ENCODE measurements at regions not wholly inside any gene's neighbourhood (a gene's known extent, or its start where the extent isn't known, plus 50 kb on each side); places are given as distances from the start of the nearest gene placed in this dataset.
"Not testable (repeated sequence)": the region's sequence is repeated elsewhere in the genome, so short reads cannot be mapped to it uniquely, and the experiment has no call there.

DNA sequence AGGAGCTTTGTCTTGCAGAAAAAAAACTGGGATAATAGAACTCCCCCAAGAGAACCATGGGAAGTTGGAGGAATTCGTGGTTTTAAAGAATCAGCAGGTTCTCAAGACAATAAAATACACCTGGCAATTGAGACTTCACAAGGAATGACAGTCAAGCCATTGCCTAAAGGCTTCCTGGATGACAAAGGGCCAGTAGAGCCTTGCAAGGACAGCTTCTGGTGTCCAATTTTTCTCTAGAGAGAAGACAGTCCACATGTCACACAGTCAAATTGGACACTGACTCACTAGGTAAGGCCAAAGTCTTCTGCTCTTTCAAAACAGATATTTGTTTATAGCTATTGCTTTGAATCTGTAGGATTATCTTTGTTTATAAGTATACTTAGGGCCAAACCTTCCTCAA is 80.3 kb upstream of the BMP5 start:
- DNase-seq (ENCODE audit: low spot score) = no peak

DNA sequence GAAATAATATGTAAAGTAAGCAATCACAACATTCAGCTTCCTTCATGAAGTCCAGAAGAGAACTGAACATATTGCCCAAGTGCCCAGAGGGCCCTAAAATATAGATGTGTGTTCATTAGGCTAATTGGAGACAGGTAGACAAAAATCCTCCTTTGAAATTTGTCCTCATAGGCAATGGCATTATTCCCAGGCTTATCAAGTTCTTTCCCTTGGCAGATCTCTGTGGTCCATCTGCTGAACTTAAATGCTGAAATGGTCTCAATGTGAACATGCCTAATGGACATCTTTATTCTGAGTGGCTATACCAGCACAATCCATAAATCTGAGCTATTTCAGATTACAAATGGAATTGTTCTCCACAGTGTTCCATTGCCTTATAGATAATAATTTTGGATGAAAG is 79.0 kb upstream of the BMP5 start:
- DNase-seq (ENCODE audit: low spot score) = no peak

DNA sequence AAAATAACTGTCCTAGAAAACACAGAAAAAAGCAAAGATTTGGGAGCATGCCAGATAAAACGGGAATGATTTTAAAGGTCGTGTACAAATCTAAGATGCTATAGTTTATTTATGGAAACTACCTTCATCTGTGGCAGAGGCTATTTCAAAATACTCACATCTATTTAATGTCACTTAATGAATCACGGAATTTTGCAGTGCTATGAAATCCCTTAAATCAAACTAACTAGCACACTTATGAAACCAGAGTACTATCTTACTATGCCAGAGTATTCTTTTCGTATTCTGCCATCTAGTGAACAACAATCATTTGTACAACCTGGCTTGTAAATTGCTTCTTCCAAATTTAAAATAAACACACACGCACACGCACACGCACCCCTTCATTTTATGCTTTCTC is 77.9 kb upstream of the BMP5 start:
- DNase-seq (ENCODE audit: low spot score) = peak; percentile 4

DNA sequence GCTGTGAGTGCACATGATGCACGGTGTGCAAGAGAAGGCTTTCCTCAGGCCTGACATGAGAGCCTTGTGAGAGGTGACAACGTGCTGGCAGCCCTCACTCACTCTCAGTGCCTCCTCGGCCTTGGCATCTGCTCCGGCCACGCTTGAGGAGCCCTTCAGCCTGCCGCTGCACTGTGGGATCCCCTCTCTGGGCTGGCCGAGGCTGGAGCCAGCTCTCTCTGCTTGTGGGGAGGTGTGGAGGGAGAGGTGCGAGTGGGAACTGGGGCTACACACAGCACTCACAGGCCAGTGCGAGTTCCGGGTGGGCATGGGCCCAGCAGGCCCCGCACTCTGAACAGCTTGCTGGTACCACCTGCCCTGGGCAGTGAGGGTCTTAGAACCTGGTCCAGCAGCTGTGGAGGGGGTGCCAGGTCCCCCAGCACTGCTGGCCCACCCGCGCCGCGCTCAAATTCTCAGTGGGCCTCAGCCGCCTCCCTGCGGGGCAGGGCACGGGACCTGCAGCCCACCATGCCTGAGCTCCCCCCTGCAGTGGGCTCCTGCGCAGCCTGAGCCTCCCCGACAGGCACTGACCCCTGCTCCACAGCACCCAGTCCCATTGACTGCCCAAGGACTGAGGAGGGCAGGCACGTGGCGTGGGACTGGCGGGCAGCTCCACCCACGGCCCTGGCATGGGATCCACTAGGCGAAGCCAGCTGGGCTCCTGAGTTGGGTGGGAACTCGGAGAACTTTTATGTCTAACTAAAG is 74.9 kb upstream of the BMP5 start:
- no peak for DNase-seq (ENCODE audit: low spot score)

DNA sequence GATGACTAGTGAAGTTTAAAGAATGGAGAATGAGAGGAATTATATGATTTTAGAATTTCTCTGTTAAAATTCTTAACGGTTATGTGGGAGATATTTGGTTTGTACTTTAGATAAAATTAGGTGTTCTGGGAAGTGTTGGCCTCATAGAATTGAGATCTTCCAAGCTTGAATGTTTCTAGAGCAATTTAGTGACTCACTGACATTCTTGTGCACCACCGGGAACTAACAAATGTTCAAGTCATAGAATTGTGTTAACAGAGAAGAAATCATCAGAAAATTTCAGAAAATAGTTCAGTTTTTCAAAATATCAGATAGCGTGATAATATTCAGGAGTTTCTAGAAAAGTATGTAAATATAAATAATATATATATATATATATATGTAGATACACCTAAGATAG is 67.9 kb upstream of the BMP5 start:
- DNase-seq (ENCODE audit: low spot score) = no peak

DNA sequence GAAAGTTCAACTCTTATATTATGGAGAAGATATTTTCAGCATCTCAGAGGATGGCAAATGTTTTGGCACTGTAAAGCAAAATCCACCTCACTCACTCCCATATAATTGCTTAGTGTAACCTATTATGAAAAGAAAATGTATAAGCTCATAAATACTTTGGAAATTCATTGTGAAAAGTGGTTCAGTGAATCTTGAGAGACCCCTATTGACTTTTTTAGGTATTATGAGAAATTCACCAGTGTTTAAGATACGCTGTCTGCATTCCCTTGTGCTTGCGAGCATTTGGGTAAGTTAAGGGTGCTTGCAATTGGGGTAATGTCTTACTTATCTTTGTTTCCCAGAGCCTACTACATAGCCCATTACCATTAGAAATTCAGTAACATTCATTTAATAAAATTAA is 66.3 kb upstream of the BMP5 start:
- DNase-seq (ENCODE audit: low spot score) = no peak

DNA sequence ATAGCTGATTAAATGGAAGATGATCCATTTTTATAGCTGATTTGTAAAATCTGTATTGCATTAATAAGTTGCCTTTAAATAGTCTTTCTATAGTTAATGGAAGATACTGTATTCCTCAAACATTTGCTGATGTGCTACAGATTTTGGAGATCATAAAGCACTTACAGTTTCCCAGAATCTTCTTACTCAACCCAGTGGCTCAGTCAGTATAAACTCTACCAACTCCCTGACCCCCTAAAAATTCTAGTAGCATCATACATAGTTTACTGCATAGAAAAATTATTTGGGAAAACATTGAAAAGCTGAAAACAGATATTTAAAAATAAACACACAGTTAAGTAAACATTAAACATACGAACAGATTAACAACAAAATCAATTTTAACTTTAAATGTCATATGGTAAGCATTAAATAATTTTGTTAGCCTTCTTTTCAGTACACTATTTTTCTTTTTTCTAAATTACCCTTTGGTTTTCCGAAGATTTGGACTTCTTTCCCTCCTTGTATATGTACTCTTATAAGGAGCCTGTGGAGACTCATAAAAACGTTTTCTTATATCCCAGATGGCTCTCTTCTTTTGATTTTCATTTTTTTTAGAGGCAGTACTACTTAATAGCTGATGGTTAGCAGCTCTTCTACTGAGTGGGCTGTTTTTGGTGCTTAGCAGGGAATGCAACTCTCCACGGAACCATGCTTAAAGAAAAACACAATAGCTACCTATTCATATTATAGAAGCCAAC is 62.7 kb upstream of the BMP5 start:
- DNase-seq (ENCODE audit: low spot score) = no peak

DNA sequence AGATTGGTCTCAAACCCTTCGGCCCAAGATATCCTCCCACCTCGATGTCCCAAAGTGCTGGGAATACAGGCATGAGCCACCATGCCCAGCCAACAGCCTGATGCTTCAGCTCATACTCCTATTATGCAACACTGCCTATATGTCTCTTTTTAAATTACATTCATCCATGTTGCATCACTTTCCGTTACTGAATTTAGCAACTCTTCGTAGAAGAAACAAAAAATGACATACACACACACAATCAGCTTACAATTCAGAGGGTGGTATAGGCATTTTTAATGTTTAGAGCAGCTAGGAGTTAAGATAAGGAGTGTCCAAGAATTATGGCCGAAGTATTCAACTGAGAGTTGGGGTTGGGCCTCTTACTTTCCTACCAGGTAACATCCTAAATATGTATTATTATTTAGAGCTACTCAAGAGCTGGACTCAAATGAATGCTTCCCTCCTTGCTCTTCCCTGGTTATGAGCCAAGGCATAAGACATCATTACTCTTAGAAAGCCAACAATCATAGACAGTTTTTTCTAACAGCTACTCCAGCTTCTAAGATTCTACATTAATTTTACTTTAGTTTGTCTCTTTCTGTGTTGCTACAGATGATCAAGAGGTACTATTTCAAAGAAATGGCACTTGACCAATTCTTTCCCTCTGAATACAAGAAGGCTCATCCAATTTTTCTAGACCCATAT is 62.0 kb upstream of the BMP5 start:
- no peak for DNase-seq (ENCODE audit: low spot score)

DNA sequence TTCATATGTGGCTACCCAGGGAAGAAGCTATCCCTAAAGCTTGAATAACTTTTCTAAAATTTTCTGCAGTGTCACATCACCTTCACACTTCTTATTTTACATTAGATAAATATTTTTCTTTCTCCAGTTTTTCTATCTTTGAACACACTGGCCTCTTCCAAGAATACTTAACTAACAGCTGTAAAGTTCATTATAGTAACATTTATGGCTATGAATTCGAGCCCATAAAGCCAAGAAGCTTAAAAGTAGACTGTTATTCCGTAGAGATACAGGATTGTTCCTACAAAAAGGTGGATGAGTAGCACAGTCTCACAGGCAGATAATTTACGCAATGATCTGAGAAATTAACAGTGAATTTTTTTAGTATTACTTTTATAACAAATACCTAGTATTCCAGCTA is 55.7 kb upstream of the BMP5 start:
- no peak for DNase-seq (ENCODE audit: low spot score)

DNA sequence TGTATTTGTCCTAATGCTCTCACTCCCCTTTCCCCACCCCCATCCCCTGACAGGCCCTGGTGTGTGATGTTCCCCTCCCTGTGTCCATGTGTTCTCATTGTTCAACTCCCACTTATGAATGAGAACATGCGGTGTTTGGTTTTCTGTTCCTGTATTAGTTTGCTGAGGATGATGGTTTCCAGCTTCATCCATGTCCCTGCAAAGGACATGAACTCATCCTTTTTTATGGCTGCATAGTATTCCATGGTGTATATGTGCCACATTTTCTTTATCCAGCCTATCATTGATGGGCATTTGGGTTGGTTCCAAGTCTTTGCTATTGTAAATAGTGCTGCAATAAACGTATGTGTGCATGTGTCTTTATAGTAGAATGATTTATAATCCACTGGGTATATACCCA is 52.3 kb upstream of the BMP5 start:
- not testable (repeated sequence) for DNase-seq (ENCODE audit: low spot score)

DNA sequence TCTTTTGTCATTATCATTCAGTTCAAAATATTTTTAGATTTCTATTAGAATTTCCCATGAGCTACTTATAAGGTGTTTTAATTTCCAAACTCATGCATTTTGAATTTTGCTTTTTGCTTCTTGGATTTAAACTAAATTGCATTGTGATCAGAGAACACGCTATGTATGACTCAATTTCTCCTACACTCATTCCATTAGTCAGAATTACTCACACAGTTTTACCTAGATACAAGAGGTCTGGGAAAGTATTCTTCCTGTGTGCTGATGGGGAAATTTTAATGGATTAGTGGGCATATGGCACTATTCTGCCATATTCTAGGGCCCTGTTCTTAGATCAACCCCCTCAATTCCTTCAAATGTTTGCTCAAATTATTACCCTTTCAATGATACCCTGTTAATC is 49.9 kb upstream of the BMP5 start:
- no peak for DNase-seq (ENCODE audit: low spot score)
